GM19328 (cell line): ENCODE measurements at regions not wholly inside any gene's neighbourhood (a gene's known extent, or its start where the extent isn't known, plus 50 kb on each side); places are given as distances from the start of the nearest gene placed in this dataset.
"Not testable (repeated sequence)": the region's sequence is repeated elsewhere in the genome, so short reads cannot be mapped to it uniquely, and the experiment has no call there.

ENCODE experiments used
- ATAC-seq: cut with Tn5 transposase; IDR thresholded peaks from one replicate; pipeline ENCODE4 v1.9.1; 2021; ENCODE audit warnings: mild to moderate bottlenecking, moderate library complexity; ENCODE audit not compliant: unreplicated experiment

- no peak for ATAC-seq
These were observed 229.1 kb upstream of the ACVR2A start for GRCh38 chr2:147615726-147616125.

- ATAC-seq = no peak
These were observed 229.8 kb upstream of the ACVR2A start for GRCh38 chr2:147614979-147615470.

- ATAC-seq = no peak
These were observed 230.4 kb upstream of the ACVR2A start for GRCh38 chr2:147614471-147614870.

- ATAC-seq = no peak
These were observed 234.3 kb upstream of the ACVR2A start for GRCh38 chr2:147610496-147611040.

- no peak for ATAC-seq
These were observed 235.5 kb upstream of the ACVR2A start for GRCh38 chr2:147609301-147609700.

GRCh38 chr2:147607379-147607778, 237.4 kb upstream of the ACVR2A start:
- no peak for ATAC-seq

- no peak for ATAC-seq
These were observed 241.0 kb upstream of the ACVR2A start for GRCh38 chr2:147603876-147604275.

- no peak for ATAC-seq
These were observed 241.4 kb upstream of the ACVR2A start for GRCh38 chr2:147603447-147603846.

- ATAC-seq = no peak
These were observed 244.2 kb upstream of the ACVR2A start for GRCh38 chr2:147600646-147601045.

- ATAC-seq = no peak
These were observed 244.6 kb upstream of the ACVR2A start for GRCh38 chr2:147600223-147600622.

- ATAC-seq = no peak
These were observed 249.6 kb upstream of the ACVR2A start for GRCh38 chr2:147595200-147595599.

GRCh38 chr2:147594038-147594437, 250.8 kb upstream of the ACVR2A start:
- no peak for ATAC-seq

GRCh38 chr2:147592784-147593183, 252.0 kb upstream of the ACVR2A start:
- not testable (repeated sequence) for ATAC-seq

- ATAC-seq = no peak
These were observed 255.7 kb upstream of the ACVR2A start for GRCh38 chr2:147589127-147589526.

- no peak for ATAC-seq
These were observed 256.6 kb upstream of the ACVR2A start for GRCh38 chr2:147588191-147588590.

- no peak for ATAC-seq
These were observed 266.3 kb upstream of the ACVR2A start for GRCh38 chr2:147578529-147578928.

- ATAC-seq = no peak
These were observed 266.8 kb upstream of the ACVR2A start for GRCh38 chr2:147577998-147578380.

- no peak for ATAC-seq
These were observed 267.4 kb upstream of the ACVR2A start for GRCh38 chr2:147577323-147577997.

GRCh38 chr2:147575106-147575505, 269.7 kb upstream of the ACVR2A start:
- ATAC-seq = no peak

- ATAC-seq = no peak
These were observed 272.2 kb upstream of the ACVR2A start for GRCh38 chr2:147572622-147573021.

- no peak for ATAC-seq
These were observed 275.4 kb upstream of the ACVR2A start for GRCh38 chr2:147569426-147569825.

- no peak for ATAC-seq
These were observed 276.7 kb upstream of the ACVR2A start for GRCh38 chr2:147568109-147568508.

- no peak for ATAC-seq
These were observed 277.7 kb upstream of the ACVR2A start for GRCh38 chr2:147567136-147567535.
